ENCODE measurements at regions not wholly inside any gene's neighbourhood (a gene's known extent, or its start where the extent isn't known, plus 50 kb on each side); places are given as distances from the start of the nearest gene placed in this dataset.
"Not testable (repeated sequence)": the region's sequence is repeated elsewhere in the genome, so short reads cannot be mapped to it uniquely, and the experiment has no call there.

DNA sequence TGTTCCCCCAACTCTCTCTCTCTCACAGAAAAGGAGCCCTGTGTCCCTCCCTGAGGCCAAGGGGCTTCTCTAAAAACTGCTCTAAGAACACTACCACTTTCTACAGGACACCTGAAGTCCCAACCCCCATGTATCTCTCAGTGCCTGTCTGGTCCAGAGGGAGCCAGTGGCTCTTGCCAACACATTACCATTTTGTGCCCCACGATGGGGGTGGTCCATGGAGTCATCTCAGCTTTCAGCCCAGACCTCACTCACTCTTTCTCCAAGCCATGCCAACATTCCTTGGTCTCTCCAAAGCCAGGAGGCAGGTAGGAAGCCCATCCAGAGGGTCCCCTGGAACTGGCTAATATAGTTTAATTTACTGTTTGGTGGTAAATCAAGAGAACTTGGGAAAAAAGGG lies 962.1 kb upstream of the DEFB115 start:
- TF ChIP-seq, protein P1, sequence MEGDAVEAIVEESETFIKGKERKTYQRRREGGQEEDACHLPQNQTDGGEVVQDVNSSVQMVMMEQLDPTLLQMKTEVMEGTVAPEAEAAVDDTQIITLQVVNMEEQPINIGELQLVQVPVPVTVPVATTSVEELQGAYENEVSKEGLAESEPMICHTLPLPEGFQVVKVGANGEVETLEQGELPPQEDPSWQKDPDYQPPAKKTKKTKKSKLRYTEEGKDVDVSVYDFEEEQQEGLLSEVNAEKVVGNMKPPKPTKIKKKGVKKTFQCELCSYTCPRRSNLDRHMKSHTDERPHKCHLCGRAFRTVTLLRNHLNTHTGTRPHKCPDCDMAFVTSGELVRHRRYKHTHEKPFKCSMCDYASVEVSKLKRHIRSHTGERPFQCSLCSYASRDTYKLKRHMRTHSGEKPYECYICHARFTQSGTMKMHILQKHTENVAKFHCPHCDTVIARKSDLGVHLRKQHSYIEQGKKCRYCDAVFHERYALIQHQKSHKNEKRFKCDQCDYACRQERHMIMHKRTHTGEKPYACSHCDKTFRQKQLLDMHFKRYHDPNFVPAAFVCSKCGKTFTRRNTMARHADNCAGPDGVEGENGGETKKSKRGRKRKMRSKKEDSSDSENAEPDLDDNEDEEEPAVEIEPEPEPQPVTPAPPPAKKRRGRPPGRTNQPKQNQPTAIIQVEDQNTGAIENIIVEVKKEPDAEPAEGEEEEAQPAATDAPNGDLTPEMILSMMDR (conservative IDR thresholded peaks at IDR 0.05; ENCODE audit: low read depth, low read length), result not testable (repeated sequence)
- not testable (repeated sequence) for TF ChIP-seq EZH2 (IDR thresholded peaks at IDR 0.05; ENCODE audit: borderline replicate concordance, low read depth, low read length, poor library complexity, severe bottlenecking)
